ENCODE measurements at regions not wholly inside any gene's neighbourhood (a gene's known extent, or its start where the extent isn't known, plus 50 kb on each side); places are given as distances from the start of the nearest gene placed in this dataset.

DNA sequence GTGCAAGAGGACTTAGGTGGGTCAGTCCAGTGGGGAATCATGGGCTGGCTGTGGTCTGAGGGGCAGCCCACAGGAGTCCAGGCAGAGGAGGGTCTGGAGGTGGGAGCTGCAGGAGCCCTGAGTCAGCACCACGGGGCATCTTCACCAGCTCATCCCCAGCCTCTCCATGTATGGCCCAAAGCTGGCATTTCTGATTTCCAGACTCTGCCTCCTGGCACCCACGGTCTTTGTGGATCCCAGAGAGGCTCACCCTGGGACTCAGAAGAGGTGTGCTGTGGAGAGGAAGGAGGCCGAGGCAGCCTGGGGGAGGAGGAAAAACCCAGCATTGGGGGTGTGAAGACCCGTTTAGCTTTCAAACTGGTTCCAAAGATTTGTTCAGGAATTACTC, 64.5 kb upstream of the KLF13 start:
- Mint-ChIP-seq H3K4me1 (ENCODE audit: low read depth) (no peaks in the 10 kb centered on the region), H3K27me3 (ENCODE audit: insufficient read depth) (peaks cover 13% of the 10 kb centered on the region), H3K4me3 (no peak overlapping the region), H3K9me3 (no peaks in the 10 kb centered on the region), H3K27ac (no peak overlapping the region), H3K36me3 (ENCODE audit: low read depth) (no peaks in the 10 kb centered on the region)
- TF ChIP-seq, protein P1, sequence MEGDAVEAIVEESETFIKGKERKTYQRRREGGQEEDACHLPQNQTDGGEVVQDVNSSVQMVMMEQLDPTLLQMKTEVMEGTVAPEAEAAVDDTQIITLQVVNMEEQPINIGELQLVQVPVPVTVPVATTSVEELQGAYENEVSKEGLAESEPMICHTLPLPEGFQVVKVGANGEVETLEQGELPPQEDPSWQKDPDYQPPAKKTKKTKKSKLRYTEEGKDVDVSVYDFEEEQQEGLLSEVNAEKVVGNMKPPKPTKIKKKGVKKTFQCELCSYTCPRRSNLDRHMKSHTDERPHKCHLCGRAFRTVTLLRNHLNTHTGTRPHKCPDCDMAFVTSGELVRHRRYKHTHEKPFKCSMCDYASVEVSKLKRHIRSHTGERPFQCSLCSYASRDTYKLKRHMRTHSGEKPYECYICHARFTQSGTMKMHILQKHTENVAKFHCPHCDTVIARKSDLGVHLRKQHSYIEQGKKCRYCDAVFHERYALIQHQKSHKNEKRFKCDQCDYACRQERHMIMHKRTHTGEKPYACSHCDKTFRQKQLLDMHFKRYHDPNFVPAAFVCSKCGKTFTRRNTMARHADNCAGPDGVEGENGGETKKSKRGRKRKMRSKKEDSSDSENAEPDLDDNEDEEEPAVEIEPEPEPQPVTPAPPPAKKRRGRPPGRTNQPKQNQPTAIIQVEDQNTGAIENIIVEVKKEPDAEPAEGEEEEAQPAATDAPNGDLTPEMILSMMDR (IDR thresholded peaks at IDR 0.05): no peak
- no peak for DNase-seq

DNA sequence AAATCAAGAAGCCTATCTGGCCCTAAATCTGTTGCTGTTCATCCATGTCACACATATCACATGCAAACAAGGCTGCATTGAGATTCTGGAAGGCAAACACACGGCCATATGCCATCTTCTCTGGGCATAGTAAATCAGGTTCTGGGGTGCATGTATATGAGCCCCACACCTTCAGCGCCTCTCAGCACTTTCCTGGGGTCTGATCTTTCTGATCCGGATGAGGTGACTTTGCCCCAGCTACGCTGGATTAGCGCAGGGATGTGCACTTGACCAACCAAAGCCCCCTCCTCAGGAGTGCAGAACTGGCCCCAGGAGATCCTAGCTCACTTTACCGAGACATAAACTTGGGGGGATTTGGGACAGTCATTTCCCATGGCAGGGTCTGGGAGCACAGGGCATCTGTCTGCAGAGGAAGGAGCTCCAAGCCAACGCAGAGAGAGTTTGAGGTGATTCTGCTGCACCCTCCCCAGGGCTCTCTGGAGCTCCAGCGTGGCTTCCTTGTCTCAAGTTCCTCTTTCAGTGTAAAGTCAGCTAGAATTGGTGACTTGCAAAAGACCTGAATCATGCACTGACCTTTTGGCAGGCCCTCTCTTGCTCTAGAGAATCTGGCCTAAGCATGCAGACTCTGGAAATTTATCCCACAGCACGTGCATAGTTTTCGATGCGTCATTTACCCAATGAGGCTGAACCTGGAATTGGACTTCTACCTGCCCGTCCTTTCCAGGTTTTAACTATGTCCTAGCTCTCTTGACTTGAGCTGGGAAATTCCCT, 63.5 kb upstream of the KLF13 start:
- Mint-ChIP-seq H3K27ac (no peak overlapping the region), H3K4me1 (ENCODE audit: low read depth) (no peaks in the 10 kb centered on the region), H3K36me3 (ENCODE audit: low read depth) (no peaks in the 10 kb centered on the region), H3K9me3 (no peaks in the 10 kb centered on the region), H3K4me3 (no peak overlapping the region), H3K27me3 (ENCODE audit: insufficient read depth) (peaks cover 18% of the 10 kb centered on the region)
- DNase-seq: no peak
- TF ChIP-seq, protein P1 (IDR thresholded peaks at IDR 0.05): no peak

DNA sequence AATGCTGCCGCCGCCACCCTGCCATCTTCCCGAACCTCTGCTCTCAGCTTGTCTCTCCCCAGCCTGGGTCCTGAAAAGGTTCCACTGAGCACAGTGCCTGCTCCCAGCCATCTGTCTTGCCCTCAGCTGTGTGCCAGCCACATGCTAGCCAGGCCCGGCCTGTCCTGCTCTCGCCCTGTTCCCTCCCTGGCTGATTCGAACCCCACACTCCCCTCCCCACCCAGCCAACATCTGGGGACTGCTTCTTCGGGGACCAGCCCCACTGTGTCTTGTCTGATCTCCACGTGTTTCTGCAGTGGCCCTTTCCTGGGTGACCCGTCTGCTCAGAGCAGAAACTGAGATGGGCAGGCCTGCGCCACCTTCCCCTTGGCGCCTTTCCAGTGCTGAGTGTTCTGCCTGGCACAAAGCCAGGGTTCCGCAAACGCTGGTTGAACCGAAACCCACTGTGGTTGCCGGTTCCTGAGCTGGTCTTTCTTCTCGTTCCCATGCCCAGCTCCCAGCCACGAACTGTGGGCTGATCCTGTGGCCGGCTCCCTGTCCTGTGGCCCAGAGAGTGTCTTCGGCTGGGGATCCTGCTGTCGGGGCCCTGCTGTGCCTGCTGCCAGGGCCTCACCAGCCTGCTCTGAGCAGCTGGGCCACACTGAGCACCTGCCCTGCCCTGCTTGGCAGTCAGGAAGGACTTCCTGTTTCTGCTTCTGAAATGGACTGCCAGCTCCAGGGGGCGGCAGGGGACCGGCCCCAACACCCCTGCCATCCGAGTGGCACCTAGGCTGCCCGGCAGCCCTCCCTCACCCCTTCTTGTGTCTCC, 62.7 kb upstream of the KLF13 start:
- Mint-ChIP-seq H3K27me3 (ENCODE audit: insufficient read depth) (peaks cover 18% of the 10 kb centered on the region), H3K27ac (no peak overlapping the region), H3K36me3 (ENCODE audit: low read depth) (no peaks in the 10 kb centered on the region), H3K9me3 (no peaks in the 10 kb centered on the region), H3K4me1 (ENCODE audit: low read depth) (no peaks in the 10 kb centered on the region), H3K4me3 (no peak overlapping the region)
- TF ChIP-seq, protein P1 (IDR thresholded peaks at IDR 0.05): no peak
- no peak for DNase-seq

DNA sequence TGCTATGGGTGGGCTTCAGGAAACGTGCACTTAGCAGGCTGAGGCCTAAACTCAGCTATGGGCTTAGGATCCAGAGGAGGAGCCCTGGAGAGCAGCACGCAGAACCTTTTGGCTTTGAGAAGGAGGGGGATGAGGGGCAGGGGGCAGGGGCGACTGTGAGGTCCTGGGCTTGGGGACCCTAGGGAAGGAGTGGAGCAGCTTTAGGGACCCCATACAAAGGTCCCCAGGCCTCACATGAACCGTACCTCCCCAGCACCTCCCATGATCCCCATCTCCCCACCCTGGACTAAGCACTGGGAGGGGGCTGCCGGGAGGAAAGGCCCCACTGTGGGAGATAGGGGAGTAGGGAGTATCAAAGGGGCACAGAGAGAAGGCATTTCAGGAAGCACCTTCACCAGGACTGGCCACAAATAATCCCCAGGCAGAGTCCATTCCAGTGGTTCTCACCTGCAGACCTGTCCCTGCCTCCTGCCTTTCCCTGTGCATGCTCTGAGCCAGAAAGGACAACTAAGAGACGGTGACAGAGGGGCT, 62.0 kb upstream of the KLF13 start:
- Mint-ChIP-seq H3K4me3 (no peak overlapping the region), H3K27ac (no peak overlapping the region), H3K36me3 (ENCODE audit: low read depth) (no peaks in the 10 kb centered on the region), H3K27me3 (ENCODE audit: insufficient read depth) (peaks cover 15% of the 10 kb centered on the region), H3K4me1 (ENCODE audit: low read depth) (no peaks in the 10 kb centered on the region), H3K9me3 (no peaks in the 10 kb centered on the region)
- DNase-seq: no peak
- TF ChIP-seq, protein P1 (IDR thresholded peaks at IDR 0.05): no peak

DNA sequence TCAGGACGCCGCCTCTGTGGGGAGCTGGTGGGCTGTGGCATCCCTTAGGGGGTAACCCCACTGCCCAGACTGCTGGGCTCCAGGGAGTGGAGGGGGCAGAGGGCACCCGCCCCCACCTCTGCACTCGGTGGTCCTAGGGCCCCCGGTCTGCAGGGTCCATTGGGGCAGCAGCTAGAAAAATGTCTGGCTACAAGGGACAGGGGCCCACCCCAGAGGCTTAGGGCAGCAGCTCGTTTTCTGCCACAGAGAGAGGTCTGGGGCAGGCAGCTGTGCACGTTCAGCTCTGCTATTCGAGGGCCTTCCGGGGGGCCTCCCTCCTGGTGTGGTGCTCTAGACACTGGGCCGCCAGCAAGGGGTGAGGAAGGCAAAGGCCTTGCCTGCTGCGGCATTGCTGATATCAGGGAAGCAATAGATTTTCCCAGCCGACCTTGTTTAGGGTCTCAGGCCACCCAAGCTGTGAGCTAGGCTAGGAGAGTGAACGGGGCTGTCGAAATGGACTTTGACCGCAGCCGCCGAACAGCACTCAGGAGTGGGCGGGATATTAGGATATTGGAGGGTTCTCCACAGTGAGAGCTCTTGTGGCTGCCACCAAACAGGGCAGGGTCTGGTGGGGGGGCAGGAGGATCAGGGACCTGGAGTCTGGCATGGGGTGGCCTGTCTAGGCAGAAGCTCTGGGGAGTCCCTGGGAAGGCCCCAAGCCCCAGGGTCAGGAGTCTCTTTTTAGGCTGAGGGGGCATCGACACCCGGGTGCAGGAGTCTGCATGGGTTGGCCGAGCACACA, 61.4 kb upstream of the KLF13 start:
- no peak for DNase-seq
- Mint-ChIP-seq H3K4me1 (ENCODE audit: low read depth) (no peaks in the 10 kb centered on the region), H3K27me3 (ENCODE audit: insufficient read depth) (peaks cover 14% of the 10 kb centered on the region), H3K9me3 (no peaks in the 10 kb centered on the region), H3K27ac (no peak overlapping the region), H3K4me3 (no peak overlapping the region), H3K36me3 (ENCODE audit: low read depth) (no peaks in the 10 kb centered on the region)
- TF ChIP-seq, protein P1 (IDR thresholded peaks at IDR 0.05): no peak
